BE2C (cell line): ENCODE measurements at regions not wholly inside any gene's neighbourhood (a gene's known extent, or its start where the extent isn't known, plus 50 kb on each side); places are given as distances from the start of the nearest gene placed in this dataset.

Source experiments
- DNase-seq: peaks from one replicate; pipeline ENCODE4 v3.0.0-alpha.2; 2020
- H3K27me3 ChIP-seq: fragments of 250-450 bp; sonication (Bioruptor Pico); 2 replicates; pipeline ENCODE4 v1.5.1; 2020; ENCODE audit warnings: mild to moderate bottlenecking
- H3K36me3 ChIP-seq: fragments of 250-450 bp; sonication (Bioruptor Pico); 2 replicates; pipeline ENCODE4 v1.5.1; 2020; ENCODE audit warnings: mild to moderate bottlenecking
- H3K4me1 ChIP-seq: fragments of 250-450 bp; sonication (Bioruptor Pico); 2 replicates; pipeline ENCODE4 v1.5.1; 2020
- H3K4me3 ChIP-seq: 2 replicates; pipeline ENCODE4 v1.5.1; 2011; ENCODE audit warnings: low read depth, low read length
- H3K9me3 ChIP-seq: fragments of 250-450 bp; sonication (Bioruptor Pico); 2 replicates; pipeline ENCODE4 v1.5.1; 2020
- CTCF ChIP-seq: IDR thresholded peaks from 2 replicates; pipeline ENCODE4 v1.5.1; 2012; ENCODE audit warnings: mild to moderate bottlenecking, low read depth, low read length

- Histone ChIP-seq H3K9me3 (no peaks in the 10 kb centered on the region), H3K27me3 (peaks cover 32% of the 10 kb centered on the region), H3K4me3 (no peak overlapping the region), H3K36me3 (no peaks in the 10 kb centered on the region), H3K4me1 (no peaks in the 10 kb centered on the region)
- DNase-seq, result no peak
- no peak for TF ChIP-seq CTCF
These were observed 139.1 kb upstream of the ZIC3 start for GRCh38 chrX:137426695-137427425.

DNA sequence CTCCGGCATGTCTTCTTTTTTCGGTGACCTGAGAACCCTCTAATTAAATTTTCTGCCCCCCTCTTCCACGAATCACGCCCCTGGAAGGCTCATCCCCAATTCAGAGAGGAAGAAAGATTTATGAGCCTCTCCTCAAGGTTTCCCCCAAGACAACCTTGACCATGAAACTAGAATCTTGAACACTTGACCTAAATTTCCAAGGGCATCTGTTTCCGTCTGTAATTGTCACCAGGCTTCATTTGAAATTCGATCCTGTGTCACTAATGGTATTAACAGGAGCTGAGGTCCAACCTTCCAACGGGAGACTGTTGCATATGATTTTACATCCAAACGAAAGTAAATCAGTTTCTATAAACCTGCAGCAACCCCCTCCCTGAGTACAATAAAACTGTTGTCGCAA, 139.9 kb upstream of the ZIC3 start:
- no peak for TF ChIP-seq CTCF
- DNase-seq, result no peak
- no peak overlapping the region for H3K4me3 ChIP-seq
- H3K36me3 ChIP-seq, result no peaks in the 10 kb centered on the region
- no peaks in the 10 kb centered on the region for H3K4me1 ChIP-seq
- no peaks in the 10 kb centered on the region for H3K9me3 ChIP-seq
- H3K27me3 ChIP-seq, result peaks cover 32% of the 10 kb centered on the region

GRCh38 chrX:137425273-137425902, 140.5 kb upstream of the ZIC3 start:
- no peak for DNase-seq
- Histone ChIP-seq H3K27me3 (peaks cover 32% of the 10 kb centered on the region), H3K9me3 (no peaks in the 10 kb centered on the region), H3K4me3 (no peak overlapping the region), H3K36me3 (no peaks in the 10 kb centered on the region), H3K4me1 (no peaks in the 10 kb centered on the region)
- TF ChIP-seq CTCF, result no peak

GRCh38 chrX:137424679-137425078, 141.2 kb upstream of the ZIC3 start:
- no peak for DNase-seq
- no peak for TF ChIP-seq CTCF
- Histone ChIP-seq H3K4me3 (no peak overlapping the region), H3K4me1 (no peaks in the 10 kb centered on the region), H3K27me3 (peaks cover 32% of the 10 kb centered on the region), H3K9me3 (no peaks in the 10 kb centered on the region), H3K36me3 (no peaks in the 10 kb centered on the region)

DNA sequence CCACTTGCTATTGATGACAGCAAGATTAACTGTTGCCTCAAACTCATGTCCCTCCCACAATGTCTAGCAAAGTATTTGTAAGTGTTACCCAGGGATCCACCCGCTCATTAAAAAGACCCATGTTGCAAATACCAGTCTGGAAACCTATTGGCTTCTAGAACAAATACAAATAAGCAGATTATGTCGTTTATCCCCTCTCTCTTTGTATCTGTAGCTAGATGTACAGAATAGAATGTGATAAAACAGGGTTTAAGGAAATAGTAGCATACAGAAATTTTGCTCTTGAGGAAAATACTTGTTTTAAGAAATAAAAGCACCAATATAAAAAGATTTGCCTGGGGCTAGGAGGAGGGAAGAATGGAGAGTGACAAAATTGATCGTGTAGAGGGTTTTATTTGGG, 142.7 kb upstream of the ZIC3 start:
- peaks cover 23% of the 10 kb centered on the region for H3K27me3 ChIP-seq
- no peak for TF ChIP-seq CTCF
- no peaks in the 10 kb centered on the region for H3K4me1 ChIP-seq
- no peaks in the 10 kb centered on the region for H3K36me3 ChIP-seq
- DNase-seq, result no peak
- H3K9me3 ChIP-seq, result no peaks in the 10 kb centered on the region
- H3K4me3 ChIP-seq, result no peak overlapping the region

GRCh38 chrX:137418086-137418485, 147.8 kb upstream of the ZIC3 start:
- Histone ChIP-seq H3K9me3 (no peaks in the 10 kb centered on the region), H3K27me3 (no peaks in the 10 kb centered on the region), H3K4me3 (no peak overlapping the region), H3K4me1 (no peaks in the 10 kb centered on the region), H3K36me3 (no peaks in the 10 kb centered on the region)
- no peak for DNase-seq
- TF ChIP-seq CTCF, result no peak
